GM21723 (cell line): ENCODE measurements at regions not wholly inside any gene's neighbourhood (a gene's known extent, or its start where the extent isn't known, plus 50 kb on each side); places are given as distances from the start of the nearest gene placed in this dataset.

Experiments used
- ATAC-seq: cut with Tn5 transposase; IDR thresholded peaks from one replicate; pipeline ENCODE4 v1.9.1; 2021; ENCODE audit warnings: mild to moderate bottlenecking, moderate library complexity; ENCODE audit not compliant: unreplicated experiment

- no peak for ATAC-seq
Measured at GRCh38 chr2:237170020-237170419, 84.3 kb downstream of the COPS8 start.

- ATAC-seq: no peak
Measured at GRCh38 chr2:237171396-237171795, 85.7 kb downstream of the COPS8 start.

GRCh38 chr2:237171881-237172280 lies 86.2 kb downstream of the COPS8 start:
- no peak for ATAC-seq

- ATAC-seq: no peak
Measured at GRCh38 chr2:237177052-237177451, 91.4 kb downstream of the COPS8 start.

GRCh38 chr2:237177986-237178385 lies 92.3 kb downstream of the COPS8 start:
- ATAC-seq: no peak

- no peak for ATAC-seq
Measured at GRCh38 chr2:237178396-237178795, 92.7 kb downstream of the COPS8 start.

GRCh38 chr2:237179161-237179560 lies 93.5 kb downstream of the COPS8 start:
- no peak for ATAC-seq

GRCh38 chr2:237180187-237180586 lies 94.5 kb downstream of the COPS8 start:
- no peak for ATAC-seq

GRCh38 chr2:237180987-237181386 lies 95.3 kb downstream of the COPS8 start:
- no peak for ATAC-seq

GRCh38 chr2:237181844-237182243 lies 96.2 kb downstream of the COPS8 start:
- no peak for ATAC-seq

GRCh38 chr2:237182422-237183123 lies 96.9 kb downstream of the COPS8 start:
- no peak for ATAC-seq

GRCh38 chr2:237184192-237184918 lies 98.7 kb downstream of the COPS8 start:
- ATAC-seq: no peak

GRCh38 chr2:237184919-237185552 lies 99.3 kb downstream of the COPS8 start:
- ATAC-seq: no peak

- no peak for ATAC-seq
Measured at GRCh38 chr2:237185553-237185925, 99.8 kb downstream of the COPS8 start.

GRCh38 chr2:237189799-237190198 lies 104.1 kb downstream of the COPS8 start:
- no peak for ATAC-seq

GRCh38 chr2:237190966-237191713 lies 105.5 kb downstream of the COPS8 start:
- no peak for ATAC-seq

GRCh38 chr2:237191714-237192081 lies 106.0 kb downstream of the COPS8 start:
- ATAC-seq: no peak

- no peak for ATAC-seq
Measured at GRCh38 chr2:237192881-237193280, 107.2 kb downstream of the COPS8 start.

GRCh38 chr2:237193436-237193835 lies 107.7 kb downstream of the COPS8 start:
- no peak for ATAC-seq

GRCh38 chr2:237194081-237194480 lies 108.4 kb downstream of the COPS8 start:
- no peak for ATAC-seq

- ATAC-seq: no peak
Measured at GRCh38 chr2:237194906-237195305, 109.2 kb downstream of the COPS8 start.
